GM11168 (cell line): ENCODE measurements at regions not wholly inside any gene's neighbourhood (a gene's known extent, or its start where the extent isn't known, plus 50 kb on each side); places are given as distances from the start of the nearest gene placed in this dataset.

ENCODE experiments used
- in situ Hi-C: fragments of 300-500 bp; cut with MboI; formaldehyde crosslinking; loops from one replicate; pipeline ENCODE4 v1.12.0; 2022; ENCODE audit warnings: low sequenced_read_pairs; ENCODE audit not compliant: unreplicated experiment

- in situ Hi-C loops = loop anchor here (25.0 kb wide), 1 partner anchor 298 kb away; no protein-coding TSS in a partner anchor
Measured at GRCh38 chr16:16864536-16864935, 485.6 kb downstream of the NPIPA7 start.

- in situ Hi-C loops = loop anchor here (25.0 kb wide), 1 partner anchor 297 kb away; no protein-coding TSS in a partner anchor
Measured at GRCh38 chr16:16865374-16865773, 486.4 kb downstream of the NPIPA7 start.

GRCh38 chr16:16867973-16868372 lies 489.0 kb downstream of the NPIPA7 start:
- in situ Hi-C loops = loop anchor here (25.0 kb wide), 1 partner anchor 294 kb away; no protein-coding TSS in a partner anchor

- in situ Hi-C loops = loop anchor here (25.0 kb wide), 1 partner anchor 294 kb away; no protein-coding TSS in a partner anchor
Measured at GRCh38 chr16:16868727-16869126, 489.8 kb downstream of the NPIPA7 start.

- in situ Hi-C loops = loop anchor here (25.0 kb wide), 1 partner anchor 293 kb away; no protein-coding TSS in a partner anchor
Measured at GRCh38 chr16:16869746-16870145, 490.8 kb downstream of the NPIPA7 start.

GRCh38 chr16:16871196-16871595 lies 492.3 kb downstream of the NPIPA7 start:
- in situ Hi-C loops = loop anchor here (25.0 kb wide), 1 partner anchor 291 kb away; no protein-coding TSS in a partner anchor

- in situ Hi-C loops = no loop called here
Measured at GRCh38 chr16:16877061-16877460, 498.1 kb downstream of the NPIPA7 start.

GRCh38 chr16:16879567-16880251 lies 500.8 kb downstream of the NPIPA7 start:
- in situ Hi-C loops = no loop called here

- in situ Hi-C loops = no loop called here
Measured at GRCh38 chr16:16881814-16882213, 502.9 kb downstream of the NPIPA7 start.

- in situ Hi-C loops = no loop called here
Measured at GRCh38 chr16:16882766-16883165, 503.8 kb downstream of the NPIPA7 start.

- in situ Hi-C loops = no loop called here
Measured at GRCh38 chr16:16884451-16884850, 505.5 kb downstream of the NPIPA7 start.

- in situ Hi-C loops = no loop called here
Measured at GRCh38 chr16:16887193-16887592, 508.3 kb downstream of the NPIPA7 start.

- in situ Hi-C loops = no loop called here
Measured at GRCh38 chr16:16890964-16891363, 512.0 kb downstream of the NPIPA7 start.

- in situ Hi-C loops = no loop called here
Measured at GRCh38 chr16:16904601-16905000, 525.7 kb downstream of the NPIPA7 start.

- in situ Hi-C loops = no loop called here
Measured at GRCh38 chr16:16905850-16906249, 526.9 kb downstream of the NPIPA7 start.

- in situ Hi-C loops = no loop called here
Measured at GRCh38 chr16:16907089-16907488, 528.1 kb downstream of the NPIPA7 start.

- in situ Hi-C loops = no loop called here
Measured at GRCh38 chr16:16908077-16908476, 529.1 kb downstream of the NPIPA7 start.

GRCh38 chr16:16909126-16909525 lies 530.2 kb downstream of the NPIPA7 start:
- in situ Hi-C loops = no loop called here

GRCh38 chr16:16910666-16911065 lies 531.7 kb downstream of the NPIPA7 start:
- in situ Hi-C loops = no loop called here

GRCh38 chr16:16915771-16916170 lies 536.8 kb downstream of the NPIPA7 start:
- in situ Hi-C loops = no loop called here

- in situ Hi-C loops = no loop called here
Measured at GRCh38 chr16:16917191-16917785, 538.3 kb downstream of the NPIPA7 start.

GRCh38 chr16:16923479-16923878 lies 544.5 kb downstream of the NPIPA7 start:
- in situ Hi-C loops = no loop called here
